Activated CD4-positive, alpha-beta T cell treated with anti-CD3 and anti-CD28 coated beads, Interleukin-2, amount 10 ng/mL, durations not matched to agents 24 days and 14 days (primary cell): ENCODE measurements at regions not wholly inside any gene's neighbourhood (a gene's known extent, or its start where the extent isn't known, plus 50 kb on each side); places are given as distances from the start of the nearest gene placed in this dataset.

Source experiments
- DNase-seq: peaks from one replicate; pipeline ENCODE4 v3.0.0; 2022
- H3K27ac Mint-ChIP-seq: one replicate; pipeline ENCODE4 v1.8.0; 2022; ENCODE audit warnings: mild to moderate bottlenecking, mixed read lengths
- H3K27me3 Mint-ChIP-seq: one replicate; pipeline ENCODE4 v1.8.0; 2022; ENCODE audit warnings: mixed read lengths
- H3K36me3 Mint-ChIP-seq: one replicate; pipeline ENCODE4 v1.8.0; 2022; ENCODE audit warnings: low read depth, mild to moderate bottlenecking, mixed read lengths
- H3K4me1 Mint-ChIP-seq: one replicate; pipeline ENCODE4 v1.8.0; 2021; ENCODE audit warnings: mixed read lengths
- H3K4me3 Mint-ChIP-seq: one replicate; pipeline ENCODE4 v1.8.0; 2022; ENCODE audit warnings: mild to moderate bottlenecking, moderate library complexity, mixed read lengths
- H3K9me3 Mint-ChIP-seq: one replicate; pipeline ENCODE4 v1.8.0; 2021; ENCODE audit warnings: mixed read lengths
- intact Hi-C: fragments of 100-400 bp; cut with micrococcal nuclease; formaldehyde crosslinking; loops from one replicate; pipeline ENCODE4 v1.15.1; 2023

DNA sequence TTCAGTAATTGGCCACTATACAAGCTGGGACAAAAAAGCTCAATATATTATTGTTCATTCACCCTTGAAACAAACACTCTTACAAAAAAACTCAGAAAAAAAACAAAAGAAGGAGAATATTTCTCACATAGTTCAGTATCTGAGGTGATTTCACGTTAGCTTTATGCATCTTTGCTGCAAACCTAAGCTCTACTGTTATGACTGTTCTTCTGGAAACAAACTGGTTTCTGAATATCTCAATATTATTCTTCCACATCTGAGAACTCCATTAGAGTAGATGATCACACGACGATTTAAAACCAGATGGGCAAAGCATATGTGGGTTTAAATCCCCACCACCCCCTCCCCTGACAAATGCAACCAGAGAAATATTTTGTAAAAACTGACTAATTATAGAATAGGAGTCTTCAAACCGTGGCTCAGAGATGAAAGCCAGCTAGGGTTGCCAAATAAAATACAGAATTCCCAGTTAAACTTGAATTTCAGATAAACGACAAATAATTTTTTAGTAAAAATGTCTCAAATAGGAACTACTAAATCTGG is 182.0 kb upstream of the FAM241A start:
- no peak overlapping the region for H3K4me3 Mint-ChIP-seq
- H3K27ac Mint-ChIP-seq: no peak overlapping the region
- intact Hi-C loops: no loop called here

GRCh38 chr4:111977419-111977965 is 167.8 kb upstream of the FAM241A start:
- no peaks in the 10 kb centered on the region for H3K36me3 Mint-ChIP-seq
- intact Hi-C loops: no loop called here
- H3K4me3 Mint-ChIP-seq: no peak overlapping the region
- peaks cover 4% of the 10 kb centered on the region for H3K27me3 Mint-ChIP-seq
- no peak overlapping the region for H3K27ac Mint-ChIP-seq
- no peaks in the 10 kb centered on the region for H3K4me1 Mint-ChIP-seq
- no peaks in the 10 kb centered on the region for H3K9me3 Mint-ChIP-seq
- DNase-seq: no peak

More for the DNA sequence above, 182.0 kb upstream of the FAM241A start:
- no peak for DNase-seq
- Mint-ChIP-seq H3K27me3 (no peaks in the 10 kb centered on the region), H3K9me3 (no peaks in the 10 kb centered on the region), H3K4me1 (no peaks in the 10 kb centered on the region), H3K36me3 (no peaks in the 10 kb centered on the region)

DNA sequence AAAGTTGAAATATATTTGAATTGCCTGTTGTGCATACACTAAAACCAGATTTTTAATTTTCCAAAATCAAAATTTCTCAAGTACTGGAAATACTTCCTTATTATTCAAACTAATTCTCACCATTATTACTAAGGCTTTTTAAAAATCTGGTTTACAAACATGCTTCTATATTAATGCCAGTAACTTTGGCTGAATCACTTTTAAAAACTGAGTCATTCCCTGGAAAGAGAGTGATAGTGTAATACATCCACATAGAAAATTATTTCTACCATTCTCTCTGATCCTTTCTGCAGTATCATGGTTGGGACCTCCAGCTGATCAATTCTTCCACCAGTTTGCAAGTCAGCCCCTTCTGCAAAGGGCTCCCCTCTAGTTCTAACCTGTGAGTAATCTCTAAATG is 165.3 kb upstream of the FAM241A start:
- Mint-ChIP-seq H3K27ac (no peak overlapping the region), H3K9me3 (no peaks in the 10 kb centered on the region), H3K4me1 (no peaks in the 10 kb centered on the region), H3K4me3 (no peak overlapping the region), H3K27me3 (peaks cover 8% of the 10 kb centered on the region), H3K36me3 (no peaks in the 10 kb centered on the region)
- intact Hi-C loops: no loop called here
- no peak for DNase-seq

GRCh38 chr4:111982089-111982488 is 163.2 kb upstream of the FAM241A start:
- Mint-ChIP-seq H3K27ac (no peak overlapping the region), H3K36me3 (no peaks in the 10 kb centered on the region), H3K4me1 (no peaks in the 10 kb centered on the region), H3K9me3 (no peaks in the 10 kb centered on the region), H3K4me3 (no peak overlapping the region), H3K27me3 (peaks cover 17% of the 10 kb centered on the region)
- DNase-seq: no peak
- intact Hi-C loops: no loop called here

DNA sequence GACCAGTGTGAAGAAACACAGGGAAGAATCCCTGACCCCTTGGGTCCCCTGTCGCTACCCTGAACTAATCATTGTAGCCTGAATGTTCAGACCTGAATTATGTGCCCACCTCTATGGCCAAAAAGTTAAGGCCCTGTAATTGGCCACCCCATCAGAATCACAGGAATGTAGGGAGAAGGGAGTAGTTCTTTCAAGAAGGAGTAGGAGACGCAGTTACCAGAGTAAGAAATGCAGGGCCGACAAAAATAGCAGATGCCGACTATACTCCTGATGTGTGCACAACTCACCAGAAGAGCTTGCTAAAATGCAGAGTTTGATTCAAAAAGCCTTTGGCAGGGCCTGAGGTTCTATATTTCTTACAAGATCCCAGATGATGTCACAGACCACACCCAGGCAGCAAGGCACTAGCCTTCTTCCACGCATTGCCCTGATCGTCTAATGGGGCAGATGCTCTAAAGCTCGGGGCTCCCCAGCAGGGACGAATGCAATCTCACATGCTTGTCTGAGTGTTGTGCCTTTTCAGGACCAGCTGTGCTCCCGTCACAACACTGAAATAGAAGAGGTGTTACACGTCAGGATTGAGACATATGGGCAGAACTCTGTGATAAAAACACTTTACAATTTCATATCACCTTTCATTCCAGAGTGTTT is 161.0 kb upstream of the FAM241A start:
- intact Hi-C loops: no loop called here
- no peak for DNase-seq

DNA sequence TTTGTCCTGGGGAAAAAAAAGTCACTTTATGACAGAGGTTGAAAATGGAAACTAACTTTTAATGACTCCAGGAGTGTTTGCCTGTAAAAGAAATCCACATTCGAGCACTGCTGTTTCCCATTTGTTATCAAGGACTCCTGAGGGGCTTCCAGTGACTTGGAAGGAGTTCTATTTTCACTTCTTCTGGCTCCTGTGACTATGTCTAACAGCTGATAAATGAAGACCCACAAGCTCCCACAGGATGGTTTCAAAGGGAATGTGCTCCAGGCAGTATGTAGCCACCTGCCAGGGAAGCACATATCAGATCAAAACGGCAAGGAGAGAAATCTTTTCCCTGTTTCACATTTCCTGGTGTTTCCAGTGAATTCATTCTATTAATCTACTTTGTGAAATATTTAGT is 159.8 kb upstream of the FAM241A start:
- H3K27me3 Mint-ChIP-seq: peaks cover 18% of the 10 kb centered on the region
- no peak for DNase-seq
- no peaks in the 10 kb centered on the region for H3K36me3 Mint-ChIP-seq
- H3K27ac Mint-ChIP-seq: no peak overlapping the region
- intact Hi-C loops: no loop called here
- H3K9me3 Mint-ChIP-seq: no peaks in the 10 kb centered on the region
- no peak overlapping the region for H3K4me3 Mint-ChIP-seq
- no peaks in the 10 kb centered on the region for H3K4me1 Mint-ChIP-seq

More for the DNA sequence above, 161.0 kb upstream of the FAM241A start:
- no peak overlapping the region for H3K27ac Mint-ChIP-seq
- no peaks in the 10 kb centered on the region for H3K4me1 Mint-ChIP-seq
- no peaks in the 10 kb centered on the region for H3K9me3 Mint-ChIP-seq
- peaks cover 21% of the 10 kb centered on the region for H3K27me3 Mint-ChIP-seq
- no peaks in the 10 kb centered on the region for H3K36me3 Mint-ChIP-seq
- no peak overlapping the region for H3K4me3 Mint-ChIP-seq

GRCh38 chr4:111986095-111986494 is 159.2 kb upstream of the FAM241A start:
- intact Hi-C loops: no loop called here
- Mint-ChIP-seq H3K36me3 (no peaks in the 10 kb centered on the region), H3K4me1 (no peaks in the 10 kb centered on the region), H3K4me3 (no peak overlapping the region), H3K27ac (no peak overlapping the region), H3K9me3 (no peaks in the 10 kb centered on the region), H3K27me3 (peaks cover 17% of the 10 kb centered on the region)
- DNase-seq: no peak

DNA sequence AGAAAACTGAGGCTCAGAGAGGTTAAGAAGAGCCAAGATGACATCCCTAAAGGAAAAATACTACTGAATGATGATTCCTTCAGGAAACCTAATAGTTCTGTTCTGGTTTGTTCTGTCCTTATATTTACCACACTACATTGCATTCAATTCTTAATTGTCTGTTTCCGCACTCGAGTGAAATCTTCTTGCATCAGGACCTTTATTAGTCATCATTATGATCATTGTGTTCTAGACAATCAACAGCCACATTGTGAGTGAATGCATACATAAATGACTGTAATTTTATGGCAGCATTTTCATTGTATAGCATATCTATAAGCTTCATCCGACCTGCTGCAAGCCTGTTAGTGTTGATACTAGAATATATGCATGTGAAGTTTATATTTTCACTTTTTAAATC is 156.7 kb upstream of the FAM241A start:
- Mint-ChIP-seq H3K27me3 (peaks cover 23% of the 10 kb centered on the region), H3K4me1 (no peaks in the 10 kb centered on the region), H3K27ac (no peak overlapping the region), H3K36me3 (no peaks in the 10 kb centered on the region), H3K4me3 (no peak overlapping the region), H3K9me3 (no peaks in the 10 kb centered on the region)
- intact Hi-C loops: no loop called here
- DNase-seq: no peak

DNA sequence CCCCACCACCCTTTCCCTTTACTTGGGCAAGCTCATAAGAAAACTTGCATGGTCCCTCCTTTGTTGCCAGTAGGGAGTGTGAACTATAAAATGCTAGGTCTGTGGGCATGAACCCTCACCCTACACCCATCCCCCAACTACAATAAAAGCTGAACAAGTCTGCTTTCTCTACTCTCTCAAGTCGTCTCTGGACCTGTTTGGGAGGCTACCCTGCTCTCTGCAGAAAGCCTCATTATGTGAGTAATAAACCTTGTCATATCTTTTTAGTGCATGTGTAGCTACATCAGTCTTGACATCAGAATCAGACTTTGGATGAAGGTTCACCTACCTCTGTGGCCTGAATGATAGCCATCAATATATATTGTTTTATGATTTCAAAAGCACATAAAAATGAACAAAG is 155.4 kb upstream of the FAM241A start:
- no peaks in the 10 kb centered on the region for H3K36me3 Mint-ChIP-seq
- H3K4me1 Mint-ChIP-seq: no peaks in the 10 kb centered on the region
- no peak overlapping the region for H3K27ac Mint-ChIP-seq
- no peak overlapping the region for H3K4me3 Mint-ChIP-seq
- DNase-seq: no peak
- H3K27me3 Mint-ChIP-seq: peaks cover 20% of the 10 kb centered on the region
- intact Hi-C loops: no loop called here
- no peaks in the 10 kb centered on the region for H3K9me3 Mint-ChIP-seq

GRCh38 chr4:111991163-111991562 is 154.1 kb upstream of the FAM241A start:
- no peaks in the 10 kb centered on the region for H3K4me1 Mint-ChIP-seq
- no peaks in the 10 kb centered on the region for H3K36me3 Mint-ChIP-seq
- no peak for DNase-seq
- intact Hi-C loops: no loop called here
- H3K27ac Mint-ChIP-seq: no peak overlapping the region
- no peak overlapping the region for H3K4me3 Mint-ChIP-seq
- peaks cover 14% of the 10 kb centered on the region for H3K27me3 Mint-ChIP-seq
- H3K9me3 Mint-ChIP-seq: no peaks in the 10 kb centered on the region

DNA sequence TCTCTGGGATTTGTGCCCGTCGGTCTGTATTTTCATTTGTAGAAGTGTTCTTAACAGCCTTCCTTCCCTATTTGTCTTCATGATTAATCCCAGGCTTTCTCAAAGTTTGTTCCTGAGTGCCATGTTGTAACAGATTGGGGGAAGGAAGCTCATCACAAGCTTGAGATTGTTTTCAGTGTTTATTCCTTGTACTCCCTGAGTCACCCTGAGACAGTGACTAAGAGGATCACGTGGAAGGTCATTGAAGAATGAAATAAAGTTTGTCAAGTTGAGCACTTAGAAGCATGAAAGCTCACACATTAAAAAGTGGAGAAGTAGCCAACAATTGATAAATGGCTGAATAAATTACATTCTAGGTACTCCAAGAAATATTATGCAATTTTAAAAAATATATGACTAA is 153.5 kb upstream of the FAM241A start:
- intact Hi-C loops: no loop called here
- Mint-ChIP-seq H3K27me3 (peaks cover 12% of the 10 kb centered on the region), H3K4me1 (no peaks in the 10 kb centered on the region), H3K4me3 (no peak overlapping the region), H3K9me3 (no peaks in the 10 kb centered on the region), H3K36me3 (no peaks in the 10 kb centered on the region), H3K27ac (no peak overlapping the region)
- DNase-seq: no peak

- Mint-ChIP-seq H3K27ac (no peak overlapping the region), H3K9me3 (no peaks in the 10 kb centered on the region), H3K4me1 (no peaks in the 10 kb centered on the region), H3K27me3 (peaks cover 6% of the 10 kb centered on the region), H3K4me3 (no peak overlapping the region), H3K36me3 (no peaks in the 10 kb centered on the region)
- no peak for DNase-seq
- intact Hi-C loops: no loop called here
Measured at GRCh38 chr4:111992351-111993168, 152.7 kb upstream of the FAM241A start.

- no peaks in the 10 kb centered on the region for H3K9me3 Mint-ChIP-seq
- H3K27me3 Mint-ChIP-seq: peaks cover 6% of the 10 kb centered on the region
Measured at GRCh38 chr4:111994392-111994791, 150.9 kb upstream of the FAM241A start.

GRCh38 chr4:111997785-111998184 is 147.5 kb upstream of the FAM241A start:
- DNase-seq: no peak
- H3K4me1 Mint-ChIP-seq: no peaks in the 10 kb centered on the region
- H3K4me3 Mint-ChIP-seq: no peak overlapping the region
- H3K36me3 Mint-ChIP-seq: no peaks in the 10 kb centered on the region
- no peaks in the 10 kb centered on the region for H3K27me3 Mint-ChIP-seq
- H3K27ac Mint-ChIP-seq: no peak overlapping the region
- intact Hi-C loops: no loop called here
- H3K9me3 Mint-ChIP-seq: no peaks in the 10 kb centered on the region

More at GRCh38 chr4:111994392-111994791, 150.9 kb upstream of the FAM241A start:
- no peak overlapping the region for H3K4me3 Mint-ChIP-seq
- DNase-seq: no peak
- H3K36me3 Mint-ChIP-seq: no peaks in the 10 kb centered on the region
- H3K4me1 Mint-ChIP-seq: no peaks in the 10 kb centered on the region
- intact Hi-C loops: no loop called here
- H3K27ac Mint-ChIP-seq: no peak overlapping the region
